IMR-90 (cell line): ENCODE measurements at regions not wholly inside any gene's neighbourhood (a gene's known extent, or its start where the extent isn't known, plus 50 kb on each side); places are given as distances from the start of the nearest gene placed in this dataset.
A peak's percentile ranks its signal among the peaks of the same experiment; 100 is the strongest.

ENCODE experiments used
- ATAC-seq: fragments of 200-7000 bp; cut with Tn5 transposase; 2 replicates; pipeline ENCODE4 v1.9.1; 2020; ENCODE audit warnings: low read depth, mild to moderate bottlenecking, moderate library complexity
- BruUV-seq: library from RNA; stranded (reverse); fragments of 400-500 nt; replicated peaks from 2 replicates; lab custom pipeline; 2021; lab: Mats Ljungman, UMichigan
- CTCF ChIA-PET: fragments of 300-600 bp; formaldehyde crosslinking; extraction: SDS; loops from one replicate; lab custom pipeline; 2021; ENCODE audit warnings: antibody characterized with exemption; lab: Yijun Ruan, JAX
- POLR2A ChIA-PET: fragments of 300-600 bp; sonication (Branson Sonifier 250); formaldehyde crosslinking; loops from one replicate; lab custom pipeline; 2022; ENCODE audit warnings: antibody characterized with exemption; ENCODE audit not compliant: unreplicated experiment; lab: Charles Lee
- DNase-seq: peaks from one replicate; pipeline ENCODE4 v3.0.0; 2013
- H2AFZ ChIP-seq: replicated peaks from 2 replicates; pipeline ENCODE3; 2013; ENCODE audit warnings: low read length, mild to moderate bottlenecking; ENCODE audit not compliant: poor library complexity
- H2AK5ac ChIP-seq: 2 replicates; pipeline ENCODE4 v1.6.1; 2013; ENCODE audit warnings: low read depth, low read length, inconsistent platforms
- H2AK9ac ChIP-seq: replicated peaks from 2 replicates; pipeline ENCODE3; 2013; ENCODE audit warnings: mild to moderate bottlenecking, low read depth, low read length, moderate library complexity; ENCODE audit not compliant: poor library complexity
- H2BK120ac ChIP-seq: 2 replicates; pipeline ENCODE4 v1.6.1; 2013; ENCODE audit warnings: low read depth, low read length, inconsistent platforms
- H2BK15ac ChIP-seq: 3 replicates; pipeline ENCODE4 v1.6.1; 2013; ENCODE audit warnings: low read depth, low read length, inconsistent platforms
- H2BK20ac ChIP-seq: 2 replicates; pipeline ENCODE4 v1.6.1; 2013; ENCODE audit warnings: low read depth, mild to moderate bottlenecking, inconsistent platforms, low read length, moderate library complexity
- H2BK5ac ChIP-seq: 2 replicates; pipeline ENCODE4 v1.6.1; 2013; ENCODE audit warnings: mild to moderate bottlenecking, low read depth, low read length, inconsistent platforms; ENCODE audit not compliant: poor library complexity, severe bottlenecking
- H3K14ac ChIP-seq: replicated peaks from 2 replicates; pipeline ENCODE4 v1.6.1; 2013; ENCODE audit warnings: low read depth, low read length, inconsistent platforms
- H3K18ac ChIP-seq: 2 replicates; pipeline ENCODE4 v1.6.1; 2013; ENCODE audit warnings: low read depth, low read length, control low read depth
- H3K23ac ChIP-seq: 2 replicates; pipeline ENCODE4 v1.6.1; 2013; ENCODE audit warnings: low read depth, low read length, inconsistent platforms
- H3K27ac ChIP-seq: 2 replicates; pipeline ENCODE4 v1.5.1; 2013; ENCODE audit warnings: mild to moderate bottlenecking, control low read depth, low read length; ENCODE audit not compliant: insufficient read depth
- H3K27me3 ChIP-seq: 2 replicates; pipeline ENCODE4 v1.6.1; 2013; ENCODE audit warnings: low read length; ENCODE audit not compliant: control insufficient read depth, insufficient read depth
- H3K36me3 ChIP-seq: 2 replicates; pipeline ENCODE4 v1.6.1; 2013; ENCODE audit warnings: low read length, mixed read lengths; ENCODE audit not compliant: control insufficient read depth, insufficient read depth
- H3K4ac ChIP-seq: 2 replicates; pipeline ENCODE4 v1.6.1; 2013; ENCODE audit warnings: low read depth, low read length, inconsistent platforms
- H3K4me1 ChIP-seq: 2 replicates; pipeline ENCODE4 v1.6.1; 2013; ENCODE audit warnings: low read length, mixed read lengths; ENCODE audit not compliant: control insufficient read depth, insufficient read depth
- H3K4me2 ChIP-seq: 2 replicates; pipeline ENCODE4 v1.6.1; 2013; ENCODE audit warnings: low read depth, mild to moderate bottlenecking, control low read depth, low read length, moderate library complexity
- H3K4me3 ChIP-seq: 2 replicates; pipeline ENCODE4 v1.5.1; 2013; ENCODE audit warnings: low read depth, mild to moderate bottlenecking, control low read depth, low read length, moderate library complexity; ENCODE audit not compliant: insufficient read depth
- H3K56ac ChIP-seq: 2 replicates; pipeline ENCODE4 v1.6.1; 2013; ENCODE audit warnings: low read length, inconsistent platforms; ENCODE audit not compliant: insufficient read depth; ENCODE audit errors: extremely low read depth
- H3K79me1 ChIP-seq, 2 experiments: 2 replicates each; pipeline ENCODE4 v1.6.1; 2013; ENCODE audit warnings: low read length in 2 of 2, inconsistent platforms in 1 of 2, low read depth in 1 of 2
- H3K9ac ChIP-seq: 2 replicates; pipeline ENCODE4 v1.6.1; 2013; ENCODE audit warnings: low read depth, low read length, control low read depth
- H3K9me1 ChIP-seq: 2 replicates; pipeline ENCODE4 v1.6.1; 2013; ENCODE audit warnings: low read length, inconsistent platforms; ENCODE audit not compliant: insufficient read depth
- H3K9me3 ChIP-seq: 2 replicates; pipeline ENCODE4 v1.6.1; 2013; ENCODE audit warnings: low read length; ENCODE audit not compliant: control insufficient read depth, insufficient read depth
- H4K20me1 ChIP-seq: 2 replicates; pipeline ENCODE4 v1.6.1; 2013; ENCODE audit warnings: low read length, inconsistent platforms; ENCODE audit not compliant: insufficient read depth
- H4K5ac ChIP-seq: 2 replicates; pipeline ENCODE4 v1.6.1; 2013; ENCODE audit warnings: mild to moderate bottlenecking, low read depth, low read length, control low read depth
- H4K8ac ChIP-seq, 2 experiments: 2 replicates each; pipeline ENCODE4 v1.6.1; 2013; ENCODE audit warnings: low read depth in 2 of 2, low read length in 2 of 2, control low read depth in 1 of 2, inconsistent platforms in 1 of 2
- H4K91ac ChIP-seq: 2 replicates; pipeline ENCODE4 v1.6.1; 2013; ENCODE audit warnings: low read depth, low read length, inconsistent platforms; ENCODE audit not compliant: insufficient read depth
- CEBPB ChIP-seq: IDR thresholded peaks from 2 replicates; pipeline ENCODE4 v1.6.1; 2012; ENCODE audit warnings: low read depth, low read length, improper control_type of control experiment
- WGBS, 2 experiments: methylation state at CpG; one replicate each; pipeline versions ENCODE4 v1.1.5 to v1.1.7; 2013; ENCODE audit warnings: missing lambda C conversion rate in 2 of 2; ENCODE audit not compliant: insufficient read length in 1 of 2; ENCODE audit errors: extremely low coverage in 2 of 2; 5-methylcytosine and 5-hydroxymethylcytosine counted together
- dilution Hi-C: fragments of 300-500 bp; cut with HindIII; formaldehyde crosslinking; loops from one replicate; pipeline ENCODE4 v1.14.3; 2018; ENCODE audit warnings: low sequenced_read_pairs; ENCODE audit not compliant: unreplicated experiment
- in situ Hi-C: fragments of 300-500 bp; cut with MboI; formaldehyde crosslinking; loops from 3 replicates; pipeline ENCODE4 v1.14.3; 2019; ENCODE audit warnings: low sequenced_read_pairs, inconsistent platforms, mixed read lengths
- intact Hi-C: fragments of 100-400 bp; cut with micrococcal nuclease; formaldehyde crosslinking; loops from 2 replicates; pipeline ENCODE4 v1.10.0; 2022
- TF ChIP-seq, protein P1 (sequence below): fragments of 150-350 bp; IDR thresholded peaks from 2 replicates; pipeline ENCODE4 v1.6.1; 2016; ENCODE audit warnings: low read depth, mild to moderate bottlenecking, low read length, moderate library complexity, borderline replicate concordance

DNA sequence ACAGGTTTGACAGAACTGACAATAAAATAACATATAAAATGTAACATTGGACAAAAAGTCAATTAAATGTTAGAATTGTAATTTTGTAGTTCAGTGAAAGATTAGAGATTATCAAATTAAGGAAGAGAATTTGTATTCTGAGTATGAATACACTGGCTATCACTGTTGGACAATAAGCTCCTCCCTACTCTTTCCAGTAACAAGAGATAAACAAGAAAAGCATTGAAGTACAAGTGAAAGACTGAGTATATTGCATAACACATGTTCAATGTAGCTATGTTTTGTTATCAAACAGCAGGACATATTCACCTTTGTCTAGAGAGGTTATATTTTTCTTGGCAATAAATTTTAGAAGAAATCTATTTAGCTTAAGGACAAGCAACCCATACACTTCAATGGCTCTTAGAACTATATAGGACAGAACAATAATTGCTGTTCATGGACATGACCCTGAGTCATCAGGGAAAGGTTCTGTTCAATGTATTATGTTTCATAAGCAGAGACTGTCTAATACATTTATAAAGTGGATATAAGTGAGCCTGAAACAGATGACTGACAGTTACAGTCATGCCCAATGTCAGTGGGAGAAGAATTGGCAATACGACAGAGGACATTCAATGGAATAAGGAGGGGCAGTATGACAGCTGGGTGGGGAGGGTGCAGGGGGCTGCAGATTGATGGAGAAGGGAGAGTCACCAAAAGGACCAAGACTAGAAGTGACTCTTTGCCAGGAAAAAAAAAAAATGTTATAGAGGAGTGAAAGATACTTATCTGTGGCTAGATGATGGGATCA, 520.4 kb downstream of the FRK start:
- no peak for ATAC-seq
- WGBS, 2 experiments, result 40% methylated on average over 1 of the region's 1 CpG; no CpG with 5 or more reads in 1 of the 2 experiments

More for the DNA sequence above, 520.4 kb downstream of the FRK start:
- H4K20me1 ChIP-seq, result no peaks in the 10 kb centered on the region
- H3K9ac ChIP-seq, result no peak overlapping the region
- H2BK15ac ChIP-seq, result no peak overlapping the region
- no peak overlapping the region for H3K27ac ChIP-seq
- H3K9me3 ChIP-seq, result no peaks in the 10 kb centered on the region
- H4K8ac ChIP-seq, result no peak overlapping the region
- dilution Hi-C loops (no loop called here), intact Hi-C loops (loop anchor here (10.0 kb wide), 1 partner anchor 795 kb away; no protein-coding TSS in a partner anchor), in situ Hi-C loops (no loop called here)
- H3K4me2 ChIP-seq, result no peak overlapping the region
- H3K18ac ChIP-seq, result no peak overlapping the region
- H3K79me1 ChIP-seq, result no peaks in the 10 kb centered on the region
- H3K36me3 ChIP-seq, result no peaks in the 10 kb centered on the region
- no peak overlapping the region for H4K5ac ChIP-seq
- H2BK5ac ChIP-seq, result no peak overlapping the region
- POLR2A ChIA-PET, result no interaction called here
- H2AFZ ChIP-seq, result no peak overlapping the region
- H3K27me3 ChIP-seq, result no peaks in the 10 kb centered on the region
- BruUV-seq, result no TSS peak
- no peak overlapping the region for H4K91ac ChIP-seq
- H3K9me1 ChIP-seq, result no peaks in the 10 kb centered on the region
- no peak overlapping the region for H2BK120ac ChIP-seq
- H2AK9ac ChIP-seq, result no peak overlapping the region
- no peak overlapping the region for H3K4me3 ChIP-seq
- no peaks in the 10 kb centered on the region for H3K4me1 ChIP-seq
- no peak overlapping the region for H3K23ac ChIP-seq
- DNase-seq, result no peak
- no peak overlapping the region for H3K14ac ChIP-seq
- TF ChIP-seq, protein P1, sequence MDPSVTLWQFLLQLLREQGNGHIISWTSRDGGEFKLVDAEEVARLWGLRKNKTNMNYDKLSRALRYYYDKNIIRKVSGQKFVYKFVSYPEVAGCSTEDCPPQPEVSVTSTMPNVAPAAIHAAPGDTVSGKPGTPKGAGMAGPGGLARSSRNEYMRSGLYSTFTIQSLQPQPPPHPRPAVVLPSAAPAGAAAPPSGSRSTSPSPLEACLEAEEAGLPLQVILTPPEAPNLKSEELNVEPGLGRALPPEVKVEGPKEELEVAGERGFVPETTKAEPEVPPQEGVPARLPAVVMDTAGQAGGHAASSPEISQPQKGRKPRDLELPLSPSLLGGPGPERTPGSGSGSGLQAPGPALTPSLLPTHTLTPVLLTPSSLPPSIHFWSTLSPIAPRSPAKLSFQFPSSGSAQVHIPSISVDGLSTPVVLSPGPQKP, result no peak
- 0 out of 2 replicates have a peak, but pooled peaks have one; percentile 7 for TF ChIP-seq CEBPB
- no peak overlapping the region for H3K56ac ChIP-seq
- CTCF ChIA-PET, result no interaction called here
- no peak overlapping the region for H3K4ac ChIP-seq
- H2AK5ac ChIP-seq, result no peak overlapping the region
- no peak overlapping the region for H2BK20ac ChIP-seq
